HCT116 (cell line): ENCODE measurements at regions not wholly inside any gene's neighbourhood (a gene's known extent, or its start where the extent isn't known, plus 50 kb on each side); places are given as distances from the start of the nearest gene placed in this dataset.

Source experiments
- ATAC-seq: fragments of 200-7000 bp; cut with Tn5 transposase; 2 replicates; pipeline ENCODE4 v1.9.1; 2020; ENCODE audit warnings: mild to moderate bottlenecking, moderate library complexity
- BruUV-seq: library from RNA; stranded (reverse); fragments of 400-500 nt; replicated peaks from 2 replicates; lab custom pipeline; 2021; lab: Mats Ljungman, UMichigan
- CTCF ChIA-PET: fragments of 300-600 bp; sonication (Branson Sonifier 250); formaldehyde crosslinking; loops from one replicate; lab custom pipeline; 2021; ENCODE audit warnings: antibody characterized with exemption; lab: Charles Lee
- POLR2A ChIA-PET: fragments of 300-600, 350-600 bp; sonication (Branson Sonifier 250); formaldehyde crosslinking; loops from one replicate; lab custom pipeline; 2021; ENCODE audit warnings: antibody characterized with exemption; lab: Charles Lee
- RAD21 ChIA-PET, 2 experiments: fragments of 300-600 bp; sonication (Branson Sonifier 250); formaldehyde crosslinking; loops; one replicate each; lab custom pipeline; 2023; ENCODE audit warnings: low total read pairs in 2 of 2; ENCODE audit not compliant: uncharacterized antibody in 2 of 2, unreplicated experiment in 2 of 2, low non-redundant PET in 1 of 2; lab: Charles Lee
- DNase-seq: peaks from one replicate; pipeline ENCODE4 v3.0.0-alpha.2; 2010; ENCODE audit warnings: low read depth, low spot score
- H2AFZ ChIP-seq: fragments of 200-600 bp; shearing (Covaris generic), sonication (generic); 2 replicates; pipeline ENCODE4 v1.6.1; 2017; ENCODE audit warnings: low read depth, mixed run types, mixed read lengths, antibody characterized with exemption, low read length; ENCODE audit not compliant: poor library complexity, severe bottlenecking
- H3K27ac ChIP-seq: 2 replicates; pipeline ENCODE4 v1.5.1; 2012; ENCODE audit warnings: low read depth, low read length
- H3K27me3 ChIP-seq: fragments of 200-600 bp; sonication (generic); 2 replicates; pipeline ENCODE4 v1.6.1; 2016; ENCODE audit warnings: mixed run types, low read length, mixed read lengths; ENCODE audit not compliant: insufficient read depth
- H3K36me3 ChIP-seq, 2 experiments: fragments of 200-500 bp in 1 of 2; fragments of 200-600 bp in 1 of 2; sonication (Bioruptor generic) in 1 of 2; sonication (generic) in 1 of 2; 2 replicates each; pipeline versions ENCODE4 v1.5.1 to v1.6.1; 2014 to 2016; ENCODE audit warnings: low read length in 2 of 2, inconsistent platforms in 1 of 2, mixed read lengths in 1 of 2, mixed run types in 1 of 2; ENCODE audit not compliant: insufficient read depth in 2 of 2, control insufficient read depth in 1 of 2
- H3K4me1 ChIP-seq, 2 experiments: fragments of 200-600 bp in 1 of 2; sonication (generic) in 1 of 2; 2 replicates each; pipeline versions ENCODE4 v1.5.1 to v1.6.1; 2012 to 2017; ENCODE audit warnings: low read length in 2 of 2, inconsistent platforms in 1 of 2, mild to moderate bottlenecking in 1 of 2, mixed read lengths in 1 of 2, mixed run types in 1 of 2, moderate library complexity in 1 of 2; ENCODE audit not compliant: insufficient read depth in 2 of 2, control insufficient read depth in 1 of 2
- H3K4me2 ChIP-seq: fragments of 200-600 bp; sonication (generic); 2 replicates; pipeline ENCODE4 v1.6.1; 2017; ENCODE audit warnings: mixed run types, low read length, mixed read lengths
- H3K4me3 ChIP-seq, 2 experiments: fragments of 200-600 bp in 1 of 2; sonication (generic) in 1 of 2; replicated peaks in 1 of 2; 2 replicates each; pipeline ENCODE4 v1.5.1; 2011 to 2016; ENCODE audit warnings: low read length in 2 of 2, control low read depth in 1 of 2, low read depth in 1 of 2, mild to moderate bottlenecking in 1 of 2, mixed read lengths in 1 of 2, mixed run types in 1 of 2
- H3K79me2 ChIP-seq: fragments of 200-600 bp; sonication (generic); 2 replicates; pipeline ENCODE4 v1.6.1; 2017; ENCODE audit warnings: mild to moderate bottlenecking, mixed run types, low read length, moderate library complexity, mixed read lengths; ENCODE audit not compliant: insufficient read depth
- H3K9ac ChIP-seq: fragments of 200-600 bp; sonication (generic); 2 replicates; pipeline ENCODE4 v1.6.1; 2016; ENCODE audit warnings: low read length, mixed read lengths
- H3K9me2 ChIP-seq: fragments of 200-600 bp; sonication (generic), shearing (Covaris generic); 2 replicates; pipeline ENCODE4 v1.6.1; 2017; ENCODE audit warnings: mixed run types, mild to moderate bottlenecking, moderate library complexity; ENCODE audit not compliant: insufficient read depth
- H3K9me3 ChIP-seq, 2 experiments: fragments of 200-500 bp in 1 of 2; fragments of 200-600 bp in 1 of 2; sonication (Bioruptor generic) in 1 of 2; sonication (generic) in 1 of 2; 2 replicates each; pipeline ENCODE4 v1.6.1; 2014 to 2017; ENCODE audit warnings: low read length in 2 of 2, mixed read lengths in 2 of 2, inconsistent platforms in 1 of 2, low read depth in 1 of 2, mild to moderate bottlenecking in 1 of 2, mixed run types in 1 of 2, moderate library complexity in 1 of 2; ENCODE audit not compliant: control insufficient read depth in 1 of 2, insufficient read depth in 1 of 2
- H4K20me1 ChIP-seq: fragments of 200-600 bp; sonication (generic), shearing (Covaris generic); 2 replicates; pipeline ENCODE4 v1.6.1; 2017; ENCODE audit warnings: mixed run types, mild to moderate bottlenecking, moderate library complexity; ENCODE audit not compliant: insufficient read depth
- ATF3 ChIP-seq: IDR thresholded peaks from 2 replicates; pipeline ENCODE4 v1.6.1; 2012
- CBX3 ChIP-seq: IDR thresholded peaks from 2 replicates; pipeline ENCODE4 v1.6.1; 2012; ENCODE audit warnings: low read depth
- CEBPB ChIP-seq: IDR thresholded peaks from 2 replicates; pipeline ENCODE4 v1.6.1; 2012; ENCODE audit warnings: low read depth
- EGR1 ChIP-seq: IDR thresholded peaks from 2 replicates; pipeline ENCODE4 v1.6.1; 2012; ENCODE audit warnings: low read depth
- EZH2 ChIP-seq: fragments of 200-600 bp; sonication (generic); IDR thresholded peaks from 2 replicates; pipeline ENCODE4 v1.6.1; 2017; ENCODE audit warnings: antibody characterized with exemption, mixed run types
- EZH2phosphoT487 ChIP-seq: fragments of 200-600 bp; IDR thresholded peaks from 2 replicates; pipeline ENCODE4 v1.6.1; 2018; ENCODE audit warnings: antibody characterized with exemption, borderline replicate concordance
- FOSL1 ChIP-seq: IDR thresholded peaks from 2 replicates; pipeline ENCODE4 v1.6.1; 2012; ENCODE audit warnings: low read depth
- JUND ChIP-seq: IDR thresholded peaks from 2 replicates; pipeline ENCODE4 v1.6.1; 2012
- POLR2A ChIP-seq: IDR thresholded peaks from 2 replicates; pipeline ENCODE4 v1.7.0; 2011; ENCODE audit warnings: borderline replicate concordance; ENCODE audit not compliant: insufficient read depth, insufficient read length; ENCODE audit errors: extremely low read depth
- POLR2AphosphoS5 ChIP-seq: IDR thresholded peaks from 2 replicates; pipeline ENCODE4 v1.6.1; 2011; ENCODE audit warnings: mild to moderate bottlenecking, low read depth, low read length, moderate library complexity
- SIN3A ChIP-seq: IDR thresholded peaks from 2 replicates; pipeline ENCODE4 v1.6.1; 2012; ENCODE audit warnings: low read depth
- TCF7L2 ChIP-seq: IDR thresholded peaks from 2 replicates; pipeline ENCODE4 v1.7.0; 2011; ENCODE audit warnings: borderline replicate concordance, inconsistent platforms; ENCODE audit not compliant: insufficient read depth, insufficient read length; ENCODE audit errors: extremely low read depth
- YY1 ChIP-seq: IDR thresholded peaks from 2 replicates; pipeline ENCODE4 v1.6.1; 2011; ENCODE audit warnings: low read length, low read depth, moderate library complexity, mild to moderate bottlenecking; ENCODE audit not compliant: insufficient replicate concordance; ENCODE audit errors: extremely low read depth
- intact Hi-C: fragments of 100-400 bp; cut with micrococcal nuclease; formaldehyde crosslinking; loops from 2 replicates; pipeline ENCODE4 v1.10.0; 2022
- TF ChIP-seq, protein P1 (sequence below), 3 experiments: fragments of 200-600 bp in 1 of 3; sonication (generic) in 1 of 3; IDR thresholded peaks in 2 of 3; conservative IDR thresholded peaks in 1 of 3; 2 replicates each; pipeline ENCODE4 v1.5.1; 2012 to 2017; ENCODE audit warnings: low read depth in 2 of 3, low read length in 2 of 3, antibody characterized with exemption in 1 of 3, borderline replicate concordance in 1 of 3, control low read depth in 1 of 3, mild to moderate bottlenecking in 1 of 3, mixed read lengths in 1 of 3, mixed run types in 1 of 3, moderate library complexity in 1 of 3; ENCODE audit not compliant: insufficient read depth in 1 of 3
- TF ChIP-seq, protein P2 (sequence below): IDR thresholded peaks from 2 replicates; pipeline ENCODE4 v1.6.1; 2011; ENCODE audit warnings: mild to moderate bottlenecking, low read length, moderate library complexity; ENCODE audit not compliant: insufficient replicate concordance; ENCODE audit errors: extremely low read depth
- TF ChIP-seq, protein P3 (sequence below): IDR thresholded peaks from 2 replicates; pipeline ENCODE4 v1.6.1; 2012; ENCODE audit warnings: low read depth
- TF ChIP-seq, protein P4 (sequence below): IDR thresholded peaks from 2 replicates; pipeline ENCODE4 v1.6.1; 2012

DNA sequence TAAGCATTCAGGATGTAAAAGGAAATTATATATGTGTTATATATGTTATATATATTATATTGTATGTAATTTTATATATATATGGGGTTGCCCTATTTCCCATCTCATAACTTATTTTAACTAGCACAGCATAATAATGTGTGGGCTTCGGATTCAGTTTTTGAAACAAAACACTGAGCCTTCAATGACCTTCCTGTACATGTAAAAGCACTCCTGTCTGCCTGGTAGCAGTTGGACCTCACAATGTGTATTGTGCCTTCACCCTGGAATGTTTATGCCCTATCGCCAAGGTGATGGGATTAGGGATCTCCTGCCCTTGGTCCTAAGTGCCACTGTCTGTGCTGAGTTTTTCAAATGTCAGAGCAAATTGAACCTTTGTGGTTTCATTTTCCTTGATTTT, 968.8 kb downstream of the TUBA3C start:
- Histone ChIP-seq H4K20me1 (no peaks in the 10 kb centered on the region), H3K27ac (no peak overlapping the region), H3K9ac (no peak overlapping the region), H3K9me2 (no peaks in the 10 kb centered on the region), H2AFZ (no peak overlapping the region), H3K36me3 (no peaks in the 10 kb centered on the region), H3K79me2 (no peaks in the 10 kb centered on the region), H3K4me3 (no peak overlapping the region), H3K4me1 (no peaks in the 10 kb centered on the region), H3K27me3 (no peaks in the 10 kb centered on the region), H3K4me2 (no peak overlapping the region), H3K9me3 (peaks cover 0 to 5% of the 10 kb centered on the region in 2 experiments; a peak in 2 of 4 replicates)
- no TSS peak for BruUV-seq
- ATAC-seq: no peak
- ChIA-PET CTCF (no interaction called here), POLR2A (no interaction called here), RAD21 (no interaction called here)
- no peak for DNase-seq
- TF ChIP-seq CEBPB (no peak), ATF3 (no peak), CBX3 (no peak), YY1 (no peak), POLR2AphosphoS5 (no peak), SIN3A (no peak), TCF7L2 (no peak), FOSL1 (no peak), JUND (no peak), EZH2 (no peak), POLR2A (no peak), EGR1 (no peak), EZH2phosphoT487 (no peak)
- TF ChIP-seq, protein P1, sequence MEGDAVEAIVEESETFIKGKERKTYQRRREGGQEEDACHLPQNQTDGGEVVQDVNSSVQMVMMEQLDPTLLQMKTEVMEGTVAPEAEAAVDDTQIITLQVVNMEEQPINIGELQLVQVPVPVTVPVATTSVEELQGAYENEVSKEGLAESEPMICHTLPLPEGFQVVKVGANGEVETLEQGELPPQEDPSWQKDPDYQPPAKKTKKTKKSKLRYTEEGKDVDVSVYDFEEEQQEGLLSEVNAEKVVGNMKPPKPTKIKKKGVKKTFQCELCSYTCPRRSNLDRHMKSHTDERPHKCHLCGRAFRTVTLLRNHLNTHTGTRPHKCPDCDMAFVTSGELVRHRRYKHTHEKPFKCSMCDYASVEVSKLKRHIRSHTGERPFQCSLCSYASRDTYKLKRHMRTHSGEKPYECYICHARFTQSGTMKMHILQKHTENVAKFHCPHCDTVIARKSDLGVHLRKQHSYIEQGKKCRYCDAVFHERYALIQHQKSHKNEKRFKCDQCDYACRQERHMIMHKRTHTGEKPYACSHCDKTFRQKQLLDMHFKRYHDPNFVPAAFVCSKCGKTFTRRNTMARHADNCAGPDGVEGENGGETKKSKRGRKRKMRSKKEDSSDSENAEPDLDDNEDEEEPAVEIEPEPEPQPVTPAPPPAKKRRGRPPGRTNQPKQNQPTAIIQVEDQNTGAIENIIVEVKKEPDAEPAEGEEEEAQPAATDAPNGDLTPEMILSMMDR (IDR thresholded peaks at IDR 0.05 in 2 of 3, conservative IDR thresholded peaks at IDR 0.05 in 1 of 3; ENCODE audit: borderline replicate concordance in 1 of 3, insufficient read depth in 1 of 3, low read depth in 2 of 3, low read length in 2 of 3): no peak
- TF ChIP-seq, protein P2, sequence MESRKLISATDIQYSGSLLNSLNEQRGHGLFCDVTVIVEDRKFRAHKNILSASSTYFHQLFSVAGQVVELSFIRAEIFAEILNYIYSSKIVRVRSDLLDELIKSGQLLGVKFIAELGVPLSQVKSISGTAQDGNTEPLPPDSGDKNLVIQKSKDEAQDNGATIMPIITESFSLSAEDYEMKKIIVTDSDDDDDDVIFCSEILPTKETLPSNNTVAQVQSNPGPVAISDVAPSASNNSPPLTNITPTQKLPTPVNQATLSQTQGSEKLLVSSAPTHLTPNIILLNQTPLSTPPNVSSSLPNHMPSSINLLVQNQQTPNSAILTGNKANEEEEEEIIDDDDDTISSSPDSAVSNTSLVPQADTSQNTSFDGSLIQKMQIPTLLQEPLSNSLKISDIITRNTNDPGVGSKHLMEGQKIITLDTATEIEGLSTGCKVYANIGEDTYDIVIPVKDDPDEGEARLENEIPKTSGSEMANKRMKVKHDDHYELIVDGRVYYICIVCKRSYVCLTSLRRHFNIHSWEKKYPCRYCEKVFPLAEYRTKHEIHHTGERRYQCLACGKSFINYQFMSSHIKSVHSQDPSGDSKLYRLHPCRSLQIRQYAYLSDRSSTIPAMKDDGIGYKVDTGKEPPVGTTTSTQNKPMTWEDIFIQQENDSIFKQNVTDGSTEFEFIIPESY: no peak
- TF ChIP-seq, protein P3, sequence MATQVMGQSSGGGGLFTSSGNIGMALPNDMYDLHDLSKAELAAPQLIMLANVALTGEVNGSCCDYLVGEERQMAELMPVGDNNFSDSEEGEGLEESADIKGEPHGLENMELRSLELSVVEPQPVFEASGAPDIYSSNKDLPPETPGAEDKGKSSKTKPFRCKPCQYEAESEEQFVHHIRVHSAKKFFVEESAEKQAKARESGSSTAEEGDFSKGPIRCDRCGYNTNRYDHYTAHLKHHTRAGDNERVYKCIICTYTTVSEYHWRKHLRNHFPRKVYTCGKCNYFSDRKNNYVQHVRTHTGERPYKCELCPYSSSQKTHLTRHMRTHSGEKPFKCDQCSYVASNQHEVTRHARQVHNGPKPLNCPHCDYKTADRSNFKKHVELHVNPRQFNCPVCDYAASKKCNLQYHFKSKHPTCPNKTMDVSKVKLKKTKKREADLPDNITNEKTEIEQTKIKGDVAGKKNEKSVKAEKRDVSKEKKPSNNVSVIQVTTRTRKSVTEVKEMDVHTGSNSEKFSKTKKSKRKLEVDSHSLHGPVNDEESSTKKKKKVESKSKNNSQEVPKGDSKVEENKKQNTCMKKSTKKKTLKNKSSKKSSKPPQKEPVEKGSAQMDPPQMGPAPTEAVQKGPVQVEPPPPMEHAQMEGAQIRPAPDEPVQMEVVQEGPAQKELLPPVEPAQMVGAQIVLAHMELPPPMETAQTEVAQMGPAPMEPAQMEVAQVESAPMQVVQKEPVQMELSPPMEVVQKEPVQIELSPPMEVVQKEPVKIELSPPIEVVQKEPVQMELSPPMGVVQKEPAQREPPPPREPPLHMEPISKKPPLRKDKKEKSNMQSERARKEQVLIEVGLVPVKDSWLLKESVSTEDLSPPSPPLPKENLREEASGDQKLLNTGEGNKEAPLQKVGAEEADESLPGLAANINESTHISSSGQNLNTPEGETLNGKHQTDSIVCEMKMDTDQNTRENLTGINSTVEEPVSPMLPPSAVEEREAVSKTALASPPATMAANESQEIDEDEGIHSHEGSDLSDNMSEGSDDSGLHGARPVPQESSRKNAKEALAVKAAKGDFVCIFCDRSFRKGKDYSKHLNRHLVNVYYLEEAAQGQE: no peak
- TF ChIP-seq, protein P4, sequence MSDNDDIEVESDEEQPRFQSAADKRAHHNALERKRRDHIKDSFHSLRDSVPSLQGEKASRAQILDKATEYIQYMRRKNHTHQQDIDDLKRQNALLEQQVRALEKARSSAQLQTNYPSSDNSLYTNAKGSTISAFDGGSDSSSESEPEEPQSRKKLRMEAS: no peak
- intact Hi-C loops: no loop called here
